ENCODE measurements at regions not wholly inside any gene's neighbourhood (a gene's known extent, or its start where the extent isn't known, plus 50 kb on each side); places are given as distances from the start of the nearest gene placed in this dataset.

DNA sequence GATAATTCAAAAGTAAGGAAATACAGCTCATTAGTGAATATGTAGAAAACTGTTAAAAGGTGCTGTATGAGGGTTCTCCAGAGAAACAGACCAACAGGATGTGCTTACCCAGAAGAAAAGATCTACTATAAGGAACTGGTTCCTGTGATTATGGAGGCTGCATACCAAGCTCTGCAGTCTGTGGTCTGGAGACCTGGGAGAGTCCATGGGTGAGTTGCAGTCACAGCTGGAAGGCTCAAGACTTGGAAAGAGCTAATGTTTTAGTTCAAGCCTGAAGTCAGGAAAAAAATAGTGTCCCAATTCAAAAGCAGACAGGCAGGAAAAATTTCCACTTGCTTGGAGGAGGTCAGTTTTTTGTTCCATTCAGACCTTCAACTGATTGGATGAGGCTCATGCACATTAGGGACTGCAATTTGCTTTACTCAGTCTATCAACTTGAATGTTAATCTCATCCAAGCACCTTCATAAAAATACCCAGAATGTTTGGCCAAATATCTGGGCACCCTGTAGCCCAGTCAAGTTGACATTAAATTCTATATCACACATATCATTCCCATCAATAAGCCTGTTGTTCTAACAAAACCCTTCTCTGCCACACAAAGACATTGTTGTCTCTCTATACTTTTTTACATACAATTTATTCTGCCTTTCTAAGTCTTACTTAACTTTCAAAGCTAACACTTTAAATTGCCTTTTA lies 197.9 kb upstream of the KLF6 start:
- H3K36me3 ChIP-seq (replicated peaks), result no peaks in the 10 kb centered on the region
- no peak overlapping the region for H3K4me3 ChIP-seq
- in situ Hi-C loops (cut with MboI; ENCODE audit: low sequenced_read_pairs), result no loop called here
- no peaks in the 10 kb centered on the region; the same call in 1 of the 2 replicates for H3K9me3 ChIP-seq
- no peak for DNase-seq (ENCODE audit: low spot score in 2 of 2)
- no peaks in the 10 kb centered on the region for H3K4me1 ChIP-seq
- no peaks in the 10 kb centered on the region for H3K27me3 ChIP-seq (ENCODE audit: low read depth)

DNA sequence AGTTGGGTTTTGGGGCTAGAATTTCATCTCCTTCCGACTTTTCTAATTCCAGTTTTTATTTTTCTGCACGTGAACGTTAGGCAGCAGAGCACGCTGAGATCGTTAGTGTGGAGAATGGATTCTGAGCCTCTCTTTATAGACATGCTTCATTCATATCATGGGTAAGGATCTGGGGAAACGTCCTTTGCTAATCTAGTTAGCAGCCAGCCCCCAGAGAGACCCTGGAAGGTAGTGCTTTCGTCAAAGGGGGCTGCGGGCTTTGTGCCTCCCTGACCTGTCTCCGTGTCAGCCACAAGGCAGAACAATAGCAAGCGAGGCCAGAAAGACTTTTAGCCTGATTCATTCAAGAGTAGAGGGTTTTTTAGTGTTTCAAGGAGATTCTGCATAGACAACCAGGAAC lies 196.3 kb upstream of the KLF6 start:
- Histone ChIP-seq H3K27me3 (ENCODE audit: low read depth) (no peaks in the 10 kb centered on the region), H3K36me3 (replicated peaks) (no peaks in the 10 kb centered on the region), H3K9me3 (no peaks in the 10 kb centered on the region; the same call in 1 of the 2 replicates), H3K4me3 (no peak overlapping the region), H3K4me1 (no peaks in the 10 kb centered on the region)
- DNase-seq (ENCODE audit: low spot score in 2 of 2), result no peak
- in situ Hi-C loops (cut with MboI; ENCODE audit: low sequenced_read_pairs), result no loop called here

DNA sequence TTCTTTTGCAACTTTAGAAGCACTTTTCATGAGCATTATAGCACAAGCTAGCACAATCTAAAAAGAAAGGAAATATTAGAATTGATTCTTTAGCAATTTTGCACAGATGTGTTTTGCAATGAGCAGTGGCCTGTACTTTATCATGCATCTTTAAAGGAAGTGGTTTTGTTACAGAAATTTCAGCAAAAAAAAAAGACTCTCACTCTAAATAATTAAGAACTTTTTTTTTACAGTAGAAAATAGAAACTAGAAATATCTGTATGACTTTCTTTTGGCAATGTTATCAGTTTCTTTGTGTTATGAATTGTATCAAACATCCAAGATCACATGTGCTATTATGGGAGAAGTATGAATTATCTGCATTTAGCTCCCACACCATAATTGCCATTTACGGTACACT lies 195.7 kb upstream of the KLF6 start:
- no peak overlapping the region for H3K4me3 ChIP-seq
- in situ Hi-C loops (cut with MboI; ENCODE audit: low sequenced_read_pairs), result no loop called here
- H3K4me1 ChIP-seq, result no peaks in the 10 kb centered on the region
- no peaks in the 10 kb centered on the region for H3K27me3 ChIP-seq (ENCODE audit: low read depth)
- DNase-seq (ENCODE audit: low spot score in 2 of 2), result no peak
- no peaks in the 10 kb centered on the region; the same call in 1 of the 2 replicates for H3K9me3 ChIP-seq
- H3K36me3 ChIP-seq (replicated peaks), result no peaks in the 10 kb centered on the region

DNA sequence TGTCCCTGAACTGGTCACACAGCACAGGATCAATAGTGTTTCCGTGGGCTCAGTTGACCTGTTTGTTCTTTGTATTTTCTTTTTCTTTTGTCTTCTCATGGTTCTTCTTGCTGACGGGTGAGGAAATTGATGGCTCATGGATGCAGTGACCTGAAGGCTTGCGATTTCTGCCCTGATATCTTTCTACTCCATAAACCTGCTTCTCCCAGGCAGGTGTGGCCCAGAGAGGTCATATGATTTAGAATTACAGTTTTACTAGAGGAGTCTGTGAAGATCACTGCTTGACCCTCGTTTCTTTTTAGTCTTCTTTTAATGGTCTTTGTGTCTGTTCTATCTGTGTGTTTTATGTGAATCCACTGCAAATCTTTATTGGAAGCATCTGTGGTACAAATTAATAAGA lies 195.1 kb upstream of the KLF6 start:
- no peaks in the 10 kb centered on the region for H3K4me1 ChIP-seq
- in situ Hi-C loops (cut with MboI; ENCODE audit: low sequenced_read_pairs), result no loop called here
- no peaks in the 10 kb centered on the region for H3K27me3 ChIP-seq (ENCODE audit: low read depth)
- no peaks in the 10 kb centered on the region; the same call in 1 of the 2 replicates for H3K9me3 ChIP-seq
- DNase-seq (ENCODE audit: low spot score in 2 of 2), result no peak
- no peak overlapping the region for H3K4me3 ChIP-seq
- no peaks in the 10 kb centered on the region for H3K36me3 ChIP-seq (replicated peaks)

DNA sequence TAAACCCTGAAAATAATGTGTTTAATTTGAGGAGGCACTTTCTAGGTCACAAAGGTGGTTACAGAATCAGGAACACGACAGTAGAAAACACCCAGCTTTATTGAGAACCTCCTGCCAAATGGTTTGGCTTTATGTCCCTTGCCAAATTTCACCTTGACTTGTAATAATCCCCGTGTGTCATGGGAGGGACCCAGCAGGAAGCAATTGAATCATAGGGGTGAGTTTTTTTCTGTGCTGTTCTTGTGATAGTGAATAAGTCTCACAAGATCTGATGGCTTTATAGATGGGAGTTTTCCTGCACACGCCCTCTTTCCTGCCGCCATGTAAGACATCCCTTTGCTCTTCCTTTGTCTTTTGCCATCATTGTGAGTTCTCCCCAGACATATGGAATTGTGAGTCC lies 193.8 kb upstream of the KLF6 start:
- H3K4me3 ChIP-seq, result no peak overlapping the region

DNA sequence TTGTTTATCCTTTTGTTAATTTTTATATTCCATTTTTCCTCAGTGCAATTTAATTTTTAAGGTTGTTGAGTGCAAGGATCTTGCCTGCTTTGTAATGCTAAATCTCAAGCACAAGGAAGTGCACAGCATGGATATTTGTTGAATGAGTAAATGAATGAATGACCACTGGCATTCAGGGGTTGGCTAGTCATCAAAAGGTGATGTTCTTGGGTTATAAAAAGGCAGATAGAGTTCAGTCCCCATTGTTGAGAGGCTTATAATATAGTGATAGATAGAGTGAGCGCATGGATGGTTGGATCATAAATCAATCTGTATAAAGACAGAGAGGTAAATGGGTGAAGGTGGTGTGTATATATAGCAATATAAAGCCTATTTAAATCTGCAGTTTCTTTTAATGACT lies 193.2 kb upstream of the KLF6 start:
- in situ Hi-C loops (cut with MboI; ENCODE audit: low sequenced_read_pairs), result no loop called here
- no peak for DNase-seq (ENCODE audit: low spot score in 2 of 2)
- H3K36me3 ChIP-seq (replicated peaks), result no peaks in the 10 kb centered on the region
- H3K4me3 ChIP-seq, result no peak overlapping the region
- no peaks in the 10 kb centered on the region for H3K4me1 ChIP-seq
- H3K27me3 ChIP-seq (ENCODE audit: low read depth), result no peaks in the 10 kb centered on the region
- no peaks in the 10 kb centered on the region for H3K9me3 ChIP-seq

More for the DNA sequence above, 193.8 kb upstream of the KLF6 start:
- DNase-seq (ENCODE audit: low spot score in 2 of 2), result no peak
- Histone ChIP-seq H3K36me3 (replicated peaks) (no peaks in the 10 kb centered on the region), H3K27me3 (ENCODE audit: low read depth) (no peaks in the 10 kb centered on the region), H3K9me3 (no peaks in the 10 kb centered on the region; the same call in 1 of the 2 replicates), H3K4me1 (no peaks in the 10 kb centered on the region)
- in situ Hi-C loops (cut with MboI; ENCODE audit: low sequenced_read_pairs), result no loop called here

DNA sequence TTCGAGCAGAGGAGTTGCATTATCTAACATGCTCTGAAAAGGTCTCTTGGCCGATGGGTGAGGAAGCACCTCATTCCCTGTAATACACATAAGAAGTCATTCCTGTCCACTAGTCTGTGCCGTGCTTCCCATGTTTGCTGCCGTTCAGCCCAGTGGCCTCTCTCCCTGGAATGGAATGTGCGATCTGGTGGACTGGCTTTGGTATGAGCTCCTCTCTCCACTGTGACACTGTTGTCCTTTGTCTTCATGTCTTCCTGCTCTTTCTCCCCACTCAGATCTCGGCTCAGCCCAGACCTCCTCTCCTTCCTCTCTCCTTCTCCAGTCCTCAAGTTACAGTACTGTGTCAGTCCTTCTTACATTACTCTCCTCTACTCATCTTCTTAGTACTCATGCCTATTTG lies 192.8 kb upstream of the KLF6 start:
- Histone ChIP-seq H3K27me3 (ENCODE audit: low read depth) (no peaks in the 10 kb centered on the region), H3K9me3 (no peaks in the 10 kb centered on the region), H3K36me3 (replicated peaks) (no peaks in the 10 kb centered on the region), H3K4me3 (no peak overlapping the region), H3K4me1 (no peaks in the 10 kb centered on the region)
- DNase-seq (ENCODE audit: low spot score in 2 of 2), result no peak
- in situ Hi-C loops (cut with MboI; ENCODE audit: low sequenced_read_pairs), result no loop called here

DNA sequence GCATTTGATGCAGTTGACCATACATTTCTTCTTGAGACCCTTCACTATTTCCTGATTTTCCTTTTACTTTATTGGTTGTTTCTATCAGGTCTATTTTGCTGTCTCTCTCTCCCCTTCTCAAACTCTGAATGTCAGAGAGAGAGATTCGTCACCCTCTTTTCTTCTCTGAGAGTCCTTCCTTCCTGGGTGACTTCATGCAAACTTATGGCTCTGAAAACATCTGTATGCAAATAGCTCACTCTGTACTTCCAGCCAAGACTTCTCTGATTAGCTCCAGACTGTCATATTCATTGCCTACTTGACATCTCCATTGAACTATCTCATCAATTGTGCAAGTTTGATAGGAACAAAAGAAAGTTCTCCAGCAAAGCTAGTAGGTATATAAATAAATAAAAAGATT lies 191.7 kb upstream of the KLF6 start:
- Histone ChIP-seq H3K4me1 (no peaks in the 10 kb centered on the region), H3K27me3 (ENCODE audit: low read depth) (no peaks in the 10 kb centered on the region), H3K9me3 (no peaks in the 10 kb centered on the region), H3K4me3 (no peak overlapping the region), H3K36me3 (replicated peaks) (no peaks in the 10 kb centered on the region)
- in situ Hi-C loops (cut with MboI; ENCODE audit: low sequenced_read_pairs), result no loop called here
- DNase-seq (ENCODE audit: low spot score in 2 of 2), result no peak

DNA sequence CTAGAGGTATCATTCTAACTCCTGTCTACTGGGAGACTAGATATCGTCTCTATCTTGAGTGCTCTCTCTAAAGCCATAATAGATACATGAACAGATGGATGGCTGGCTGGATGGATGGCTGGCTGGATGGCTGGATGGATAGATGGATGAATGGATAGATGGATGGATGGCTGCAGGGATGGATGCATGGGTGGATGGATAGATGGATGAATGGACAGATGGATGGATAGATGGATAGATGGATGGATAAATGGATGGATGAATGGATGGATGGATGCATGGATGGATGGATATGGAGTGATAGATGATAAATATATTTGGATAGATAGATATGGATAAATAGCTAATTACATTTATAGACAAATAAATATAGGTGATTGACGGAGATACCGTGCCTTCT lies 191.2 kb upstream of the KLF6 start:
- DNase-seq (ENCODE audit: low spot score in 2 of 2), result no peak
- in situ Hi-C loops (cut with MboI; ENCODE audit: low sequenced_read_pairs), result no loop called here
- H3K9me3 ChIP-seq, result no peaks in the 10 kb centered on the region
- no peaks in the 10 kb centered on the region for H3K36me3 ChIP-seq (replicated peaks)
- H3K27me3 ChIP-seq (ENCODE audit: low read depth), result no peaks in the 10 kb centered on the region
- no peak overlapping the region for H3K4me3 ChIP-seq
- no peaks in the 10 kb centered on the region for H3K4me1 ChIP-seq

DNA sequence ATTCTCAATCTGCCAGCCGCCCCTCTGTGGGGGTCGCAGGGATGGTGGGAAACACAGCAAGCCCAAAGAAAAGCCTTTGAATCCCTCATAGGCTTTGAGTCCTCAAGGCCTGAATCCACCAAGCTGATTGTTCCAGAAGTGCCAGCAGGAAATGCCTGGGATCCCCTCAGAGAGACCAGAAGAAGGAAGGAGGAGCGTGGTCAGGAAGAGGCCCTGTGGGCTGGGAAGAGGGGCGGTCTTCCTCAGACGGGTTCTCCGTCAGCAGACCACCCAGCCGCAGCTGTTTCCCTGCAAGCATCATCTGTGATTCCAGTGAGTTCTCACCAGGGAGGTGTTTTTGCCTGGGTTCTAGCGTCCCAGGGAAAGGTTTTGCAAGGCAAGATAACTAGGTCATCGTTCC lies 190.0 kb upstream of the KLF6 start:
- Histone ChIP-seq H3K4me3 (no peak overlapping the region), H3K4me1 (no peaks in the 10 kb centered on the region), H3K27me3 (ENCODE audit: low read depth) (no peaks in the 10 kb centered on the region), H3K36me3 (replicated peaks) (no peaks in the 10 kb centered on the region), H3K9me3 (no peaks in the 10 kb centered on the region)
- in situ Hi-C loops (cut with MboI; ENCODE audit: low sequenced_read_pairs), result no loop called here
- DNase-seq (ENCODE audit: low spot score in 2 of 2), result no peak

DNA sequence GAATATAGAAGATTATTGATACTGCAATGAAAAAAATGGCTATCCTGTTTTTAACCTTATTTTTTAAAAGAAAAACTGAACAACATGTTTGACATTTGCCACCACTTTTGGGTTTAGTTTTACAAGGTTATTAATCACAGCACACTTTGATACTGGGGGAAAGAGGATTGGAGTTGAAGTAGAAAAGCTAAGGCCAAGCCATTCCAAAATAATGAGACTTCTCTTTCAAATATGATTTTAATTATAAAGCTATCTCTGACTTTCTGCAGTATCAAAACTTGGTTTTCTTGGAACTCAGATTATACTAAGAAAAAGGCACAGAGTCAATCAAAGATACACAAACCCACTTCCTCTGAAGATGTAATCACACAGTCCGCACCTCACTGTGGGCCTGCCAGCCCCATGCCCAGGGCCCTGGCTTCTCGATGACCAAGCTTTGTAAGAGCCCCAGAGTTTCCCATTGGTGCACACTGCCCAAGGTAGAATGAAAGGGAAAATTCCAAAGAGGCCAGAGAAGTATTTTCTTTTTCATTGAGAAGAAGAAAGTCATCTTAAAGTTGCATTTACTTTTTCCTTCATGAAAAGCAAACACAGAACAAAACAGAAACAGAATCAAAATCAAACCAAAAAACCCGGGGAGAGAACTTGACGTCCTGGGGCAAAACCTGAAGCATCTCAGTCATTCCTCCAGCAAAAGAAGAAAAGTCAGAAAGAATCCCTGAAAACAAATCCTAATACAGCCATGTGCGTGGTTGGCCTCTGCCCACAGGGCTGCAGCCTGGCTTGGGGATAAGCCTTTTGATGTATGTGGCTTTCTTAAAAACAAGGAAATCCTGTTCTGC lies 187.7 kb upstream of the KLF6 start:
- Histone ChIP-seq H3K27me3 (ENCODE audit: low read depth) (no peaks in the 10 kb centered on the region), H3K4me3 (no peak overlapping the region), H3K4me1 (no peaks in the 10 kb centered on the region), H3K36me3 (replicated peaks) (no peaks in the 10 kb centered on the region), H3K9me3 (no peaks in the 10 kb centered on the region)
- DNase-seq (ENCODE audit: low spot score in 2 of 2), result no peak
- in situ Hi-C loops (cut with MboI; ENCODE audit: low sequenced_read_pairs), result no loop called here

DNA sequence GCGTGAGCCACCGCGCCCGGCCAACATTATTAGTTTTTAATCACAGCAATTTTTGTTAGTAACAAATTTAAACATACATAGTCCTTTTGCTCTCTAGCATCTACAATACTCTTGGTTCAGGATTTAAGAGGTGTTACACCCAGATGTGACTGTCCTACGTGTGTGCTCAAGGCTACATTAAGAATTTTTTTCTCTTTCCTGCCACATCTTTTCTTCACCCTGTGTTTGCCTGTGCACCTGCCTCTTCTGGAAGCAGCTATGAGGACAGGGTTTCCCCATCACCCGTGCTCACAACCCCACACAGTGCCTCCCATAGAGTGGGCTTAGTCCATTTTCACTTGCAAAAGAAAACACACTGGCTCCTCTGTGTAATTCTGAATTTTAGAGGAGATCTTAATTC lies 186.7 kb upstream of the KLF6 start:
- Histone ChIP-seq H3K36me3 (replicated peaks) (no peaks in the 10 kb centered on the region), H3K27me3 (ENCODE audit: low read depth) (no peaks in the 10 kb centered on the region), H3K9me3 (no peaks in the 10 kb centered on the region), H3K4me1 (no peaks in the 10 kb centered on the region), H3K4me3 (no peak overlapping the region)
- in situ Hi-C loops (cut with MboI; ENCODE audit: low sequenced_read_pairs), result no loop called here
- no peak for DNase-seq (ENCODE audit: low spot score in 2 of 2)

DNA sequence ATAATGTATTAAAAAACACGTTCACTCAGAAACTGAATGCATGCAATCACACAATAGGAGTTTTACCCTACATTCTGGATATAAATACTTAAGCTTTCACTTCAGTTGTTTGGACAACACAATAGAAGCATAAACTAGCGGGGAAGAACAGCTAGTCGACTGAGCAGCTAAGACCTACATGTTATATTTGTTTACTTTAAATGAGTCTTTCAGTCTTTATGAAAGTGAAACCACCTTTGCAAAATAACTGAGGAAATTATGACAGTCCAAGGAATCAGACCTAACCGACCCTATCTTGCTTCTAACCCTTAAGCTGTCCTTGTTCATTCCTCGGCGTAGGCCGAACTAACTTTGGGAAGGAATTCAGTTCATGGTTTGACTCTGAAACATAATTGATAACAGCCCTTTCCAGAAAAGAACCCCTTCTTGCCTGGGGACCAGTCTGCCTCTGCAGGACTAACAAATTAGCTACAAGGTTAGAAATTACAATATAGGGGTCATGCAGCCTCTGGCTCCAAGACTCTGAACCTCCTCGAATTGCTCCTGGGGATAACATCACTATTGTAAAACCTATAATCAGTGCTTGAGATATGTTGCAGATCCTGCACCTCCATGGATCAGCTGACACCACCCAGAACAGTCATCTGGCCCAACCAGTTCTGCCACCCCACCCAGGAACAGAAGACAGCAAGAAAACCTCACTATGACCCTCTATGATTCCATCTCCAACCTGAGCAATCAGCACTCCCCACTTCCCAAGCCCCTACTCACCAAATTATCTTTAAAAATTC lies 185.1 kb upstream of the KLF6 start:
- Histone ChIP-seq H3K36me3 (replicated peaks) (no peaks in the 10 kb centered on the region), H3K4me3 (no peak overlapping the region), H3K9me3 (no peaks in the 10 kb centered on the region), H3K4me1 (no peaks in the 10 kb centered on the region), H3K27me3 (ENCODE audit: low read depth) (no peaks in the 10 kb centered on the region)
- in situ Hi-C loops (cut with MboI; ENCODE audit: low sequenced_read_pairs), result no loop called here
- no peak for DNase-seq (ENCODE audit: low spot score in 2 of 2)

DNA sequence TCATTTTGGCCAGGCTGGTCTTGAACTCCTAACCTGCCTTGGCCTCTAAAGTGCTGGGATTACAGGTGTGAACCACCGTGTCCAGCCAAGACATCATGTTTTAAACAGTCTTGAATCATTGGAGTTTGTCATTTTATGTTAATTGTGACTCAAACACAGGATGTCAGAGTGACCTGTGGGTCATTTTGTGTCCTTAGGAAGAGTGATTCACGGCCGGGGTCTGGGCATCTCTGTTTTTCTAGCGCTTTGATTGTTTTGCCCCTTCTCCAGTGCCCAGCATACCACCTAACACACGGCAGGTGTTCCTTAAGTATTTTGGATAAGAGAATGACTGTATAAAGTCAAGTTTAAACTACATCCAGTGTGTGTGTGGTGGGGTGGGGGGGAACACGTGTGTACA lies 183.7 kb upstream of the KLF6 start:
- Histone ChIP-seq H3K9me3 (no peaks in the 10 kb centered on the region), H3K4me3 (no peak overlapping the region), H3K36me3 (replicated peaks) (no peaks in the 10 kb centered on the region), H3K27me3 (ENCODE audit: low read depth) (no peaks in the 10 kb centered on the region), H3K4me1 (no peaks in the 10 kb centered on the region)
- in situ Hi-C loops (cut with MboI; ENCODE audit: low sequenced_read_pairs), result no loop called here
- DNase-seq (ENCODE audit: low spot score in 2 of 2), result no peak

Measured in HAP-1 (cell line).